ENCODE measurements at regions not wholly inside any gene's neighbourhood (a gene's known extent, or its start where the extent isn't known, plus 50 kb on each side); places are given as distances from the start of the nearest gene placed in this dataset.
"Not testable (repeated sequence)": the region's sequence is repeated elsewhere in the genome, so short reads cannot be mapped to it uniquely, and the experiment has no call there.

GRCh38 chr6:133099573-133099972 lies 141.6 kb upstream of the EYA4 start:
- in situ Hi-C loops (cut with HindIII; ENCODE audit: low sequenced_read_pairs): no loop called here

- in situ Hi-C loops (cut with HindIII; ENCODE audit: low sequenced_read_pairs): no loop called here
Observed at GRCh38 chr6:133100865-133101264, 140.3 kb upstream of the EYA4 start.

GRCh38 chr6:133101790-133102189 lies 139.4 kb upstream of the EYA4 start:
- in situ Hi-C loops (cut with HindIII; ENCODE audit: low sequenced_read_pairs): no loop called here

- in situ Hi-C loops (cut with HindIII; ENCODE audit: low sequenced_read_pairs): loop anchor here (5.0 kb wide), 1 partner anchor 60 kb away; no protein-coding TSS in a partner anchor
Observed at GRCh38 chr6:133106934-133107333, 134.2 kb upstream of the EYA4 start.

- in situ Hi-C loops (cut with HindIII; ENCODE audit: low sequenced_read_pairs): loop anchor here (5.0 kb wide), 1 partner anchor 59 kb away; no protein-coding TSS in a partner anchor
Observed at GRCh38 chr6:133108419-133108818, 132.7 kb upstream of the EYA4 start.

GRCh38 chr6:133114973-133115372 lies 126.2 kb upstream of the EYA4 start:
- in situ Hi-C loops (cut with HindIII; ENCODE audit: low sequenced_read_pairs): no loop called here

GRCh38 chr6:133115946-133116345 lies 125.2 kb upstream of the EYA4 start:
- in situ Hi-C loops (cut with HindIII; ENCODE audit: low sequenced_read_pairs): no loop called here

GRCh38 chr6:133128191-133128590 lies 113.0 kb upstream of the EYA4 start:
- in situ Hi-C loops (cut with HindIII; ENCODE audit: low sequenced_read_pairs): no loop called here

GRCh38 chr6:133129556-133129955 lies 111.6 kb upstream of the EYA4 start:
- in situ Hi-C loops (cut with HindIII; ENCODE audit: low sequenced_read_pairs): no loop called here

- in situ Hi-C loops (cut with HindIII; ENCODE audit: low sequenced_read_pairs): no loop called here
Observed at GRCh38 chr6:133130863-133131262, 110.3 kb upstream of the EYA4 start.

GRCh38 chr6:133131621-133132465 lies 109.3 kb upstream of the EYA4 start:
- in situ Hi-C loops (cut with HindIII; ENCODE audit: low sequenced_read_pairs): no loop called here

- in situ Hi-C loops (cut with HindIII; ENCODE audit: low sequenced_read_pairs): no loop called here
Observed at GRCh38 chr6:133132466-133132971, 108.6 kb upstream of the EYA4 start.

- in situ Hi-C loops (cut with HindIII; ENCODE audit: low sequenced_read_pairs): no loop called here
Observed at GRCh38 chr6:133136177-133136880, 104.8 kb upstream of the EYA4 start.

GRCh38 chr6:133147470-133148184 lies 93.5 kb upstream of the EYA4 start:
- in situ Hi-C loops (cut with HindIII; ENCODE audit: low sequenced_read_pairs): not testable (repeated sequence)

- in situ Hi-C loops (cut with HindIII; ENCODE audit: low sequenced_read_pairs): no loop called here
Observed at GRCh38 chr6:133156689-133157088, 84.5 kb upstream of the EYA4 start.

- in situ Hi-C loops (cut with HindIII; ENCODE audit: low sequenced_read_pairs): no loop called here
Observed at GRCh38 chr6:133157995-133158394, 83.2 kb upstream of the EYA4 start.

GRCh38 chr6:133159255-133159795 lies 81.8 kb upstream of the EYA4 start:
- in situ Hi-C loops (cut with HindIII; ENCODE audit: low sequenced_read_pairs): no loop called here

- in situ Hi-C loops (cut with HindIII; ENCODE audit: low sequenced_read_pairs): no loop called here
Observed at GRCh38 chr6:133160536-133160935, 80.6 kb upstream of the EYA4 start.

- in situ Hi-C loops (cut with HindIII; ENCODE audit: low sequenced_read_pairs): loop anchor here (5.0 kb wide), 1 partner anchor 58 kb away; no protein-coding TSS in a partner anchor
Observed at GRCh38 chr6:133165235-133165634, 75.9 kb upstream of the EYA4 start.

GRCh38 chr6:133166766-133167165 lies 74.4 kb upstream of the EYA4 start:
- in situ Hi-C loops (cut with HindIII; ENCODE audit: low sequenced_read_pairs): loop anchor here (5.0 kb wide), 1 partner anchor 59 kb away; no protein-coding TSS in a partner anchor

GRCh38 chr6:133169901-133170300 lies 71.3 kb upstream of the EYA4 start:
- in situ Hi-C loops (cut with HindIII; ENCODE audit: low sequenced_read_pairs): loop anchor here (5.0 kb wide), 1 partner anchor 63 kb away; no protein-coding TSS in a partner anchor
